22Rv1 (cell line): ENCODE measurements at regions not wholly inside any gene's neighbourhood (a gene's known extent, or its start where the extent isn't known, plus 50 kb on each side); places are given as distances from the start of the nearest gene placed in this dataset.

Experiments used
- ZFX ChIP-seq: fragments of 450-650 bp; IDR thresholded peaks from 2 replicates; pipeline ENCODE4 v1.6.1; 2017; ENCODE audit warnings: antibody characterized with exemption, borderline replicate concordance
- TF ChIP-seq, protein P1 (sequence below): fragments of 450-650 bp; IDR thresholded peaks from 2 replicates; pipeline ENCODE4 v1.5.1; 2017; ENCODE audit warnings: mild to moderate bottlenecking

DNA sequence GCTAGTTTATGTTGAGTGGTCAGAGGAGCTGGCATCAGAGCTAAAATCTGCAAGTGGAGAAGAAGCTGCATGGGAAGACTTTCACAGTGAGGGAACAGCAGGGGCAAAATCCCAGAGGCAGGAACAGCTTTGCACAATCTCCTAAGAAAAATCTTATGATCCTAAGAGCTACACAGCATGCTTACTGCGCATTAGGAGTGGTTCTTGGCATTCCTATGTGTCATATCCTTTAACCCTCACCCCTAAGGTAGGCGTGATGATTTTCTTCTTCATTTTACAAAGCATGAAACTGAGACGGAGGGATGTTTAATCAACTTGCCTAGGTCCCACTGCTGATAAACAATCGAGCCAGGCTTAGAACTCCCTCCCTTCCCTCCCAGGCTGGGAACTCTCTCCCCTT is 313.6 kb upstream of the SULF2 start:
- TF ChIP-seq, protein P1, sequence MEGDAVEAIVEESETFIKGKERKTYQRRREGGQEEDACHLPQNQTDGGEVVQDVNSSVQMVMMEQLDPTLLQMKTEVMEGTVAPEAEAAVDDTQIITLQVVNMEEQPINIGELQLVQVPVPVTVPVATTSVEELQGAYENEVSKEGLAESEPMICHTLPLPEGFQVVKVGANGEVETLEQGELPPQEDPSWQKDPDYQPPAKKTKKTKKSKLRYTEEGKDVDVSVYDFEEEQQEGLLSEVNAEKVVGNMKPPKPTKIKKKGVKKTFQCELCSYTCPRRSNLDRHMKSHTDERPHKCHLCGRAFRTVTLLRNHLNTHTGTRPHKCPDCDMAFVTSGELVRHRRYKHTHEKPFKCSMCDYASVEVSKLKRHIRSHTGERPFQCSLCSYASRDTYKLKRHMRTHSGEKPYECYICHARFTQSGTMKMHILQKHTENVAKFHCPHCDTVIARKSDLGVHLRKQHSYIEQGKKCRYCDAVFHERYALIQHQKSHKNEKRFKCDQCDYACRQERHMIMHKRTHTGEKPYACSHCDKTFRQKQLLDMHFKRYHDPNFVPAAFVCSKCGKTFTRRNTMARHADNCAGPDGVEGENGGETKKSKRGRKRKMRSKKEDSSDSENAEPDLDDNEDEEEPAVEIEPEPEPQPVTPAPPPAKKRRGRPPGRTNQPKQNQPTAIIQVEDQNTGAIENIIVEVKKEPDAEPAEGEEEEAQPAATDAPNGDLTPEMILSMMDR: no peak
- TF ChIP-seq ZFX: no peak
